Left ventricle myocardium inferior (tissue), 1 donor: ENCODE measurements at regions not wholly inside any gene's neighbourhood (a gene's known extent, or its start where the extent isn't known, plus 50 kb on each side); places are given as distances from the start of the nearest gene placed in this dataset.
"Not testable (repeated sequence)": the region's sequence is repeated elsewhere in the genome, so short reads cannot be mapped to it uniquely, and the experiment has no call there.

ENCODE experiments used
- DNase-seq: peaks from one replicate; pipeline ENCODE4 v3.0.0-alpha.2; 2020
- H3K27ac ChIP-seq: fragments of 200-600 bp; replicated peaks from 2 replicates; pipeline ENCODE4 v1.8.0; 2021
- H3K27me3 ChIP-seq: fragments of 200-600 bp; 2 replicates; pipeline ENCODE4 v1.8.0; 2021; ENCODE audit warnings: low read depth
- H3K36me3 ChIP-seq: fragments of 200-600 bp; 2 replicates; pipeline ENCODE4 v1.8.0; 2021
- H3K4me1 ChIP-seq: fragments of 200-600 bp; 2 replicates; pipeline ENCODE4 v1.8.0; 2021
- H3K4me3 ChIP-seq: fragments of 200-600 bp; 2 replicates; pipeline ENCODE4 v1.8.0; 2021; ENCODE audit warnings: mild to moderate bottlenecking, moderate library complexity
- H3K9me3 ChIP-seq: fragments of 200-600 bp; replicated peaks from 2 replicates; pipeline ENCODE4 v1.8.0; 2021
- intact Hi-C: fragments of 100-400 bp; cut with micrococcal nuclease; formaldehyde crosslinking; loops from one replicate; pipeline ENCODE4 v1.11.0; 2022
- TF ChIP-seq, protein P1 (sequence below): fragments of 200-600 bp; IDR thresholded peaks from 2 replicates; pipeline ENCODE4 v1.8.0; 2021; ENCODE audit warnings: antibody characterized with exemption, mild to moderate bottlenecking, borderline replicate concordance
- donor health status: DM: no; HTN: yes; CAD: no; lungs with severe emphysema.

GRCh38 chr3:83230841-83231240 lies 1469.4 kb upstream of the GBE1 start:
- no peak for DNase-seq
- H3K36me3 ChIP-seq = no peaks in the 10 kb centered on the region

GRCh38 chr3:83230376-83230775 lies 1468.9 kb upstream of the GBE1 start:
- Histone ChIP-seq H3K27me3 (no peaks in the 10 kb centered on the region), H3K4me3 (no peak overlapping the region), H3K4me1 (no peaks in the 10 kb centered on the region), H3K36me3 (no peaks in the 10 kb centered on the region), H3K27ac (no peak overlapping the region), H3K9me3 (no peaks in the 10 kb centered on the region)
- no peak for DNase-seq
- TF ChIP-seq, protein P1, sequence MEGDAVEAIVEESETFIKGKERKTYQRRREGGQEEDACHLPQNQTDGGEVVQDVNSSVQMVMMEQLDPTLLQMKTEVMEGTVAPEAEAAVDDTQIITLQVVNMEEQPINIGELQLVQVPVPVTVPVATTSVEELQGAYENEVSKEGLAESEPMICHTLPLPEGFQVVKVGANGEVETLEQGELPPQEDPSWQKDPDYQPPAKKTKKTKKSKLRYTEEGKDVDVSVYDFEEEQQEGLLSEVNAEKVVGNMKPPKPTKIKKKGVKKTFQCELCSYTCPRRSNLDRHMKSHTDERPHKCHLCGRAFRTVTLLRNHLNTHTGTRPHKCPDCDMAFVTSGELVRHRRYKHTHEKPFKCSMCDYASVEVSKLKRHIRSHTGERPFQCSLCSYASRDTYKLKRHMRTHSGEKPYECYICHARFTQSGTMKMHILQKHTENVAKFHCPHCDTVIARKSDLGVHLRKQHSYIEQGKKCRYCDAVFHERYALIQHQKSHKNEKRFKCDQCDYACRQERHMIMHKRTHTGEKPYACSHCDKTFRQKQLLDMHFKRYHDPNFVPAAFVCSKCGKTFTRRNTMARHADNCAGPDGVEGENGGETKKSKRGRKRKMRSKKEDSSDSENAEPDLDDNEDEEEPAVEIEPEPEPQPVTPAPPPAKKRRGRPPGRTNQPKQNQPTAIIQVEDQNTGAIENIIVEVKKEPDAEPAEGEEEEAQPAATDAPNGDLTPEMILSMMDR = no peak
- intact Hi-C loops = no loop called here

More at GRCh38 chr3:83230841-83231240, 1469.4 kb upstream of the GBE1 start:
- Histone ChIP-seq H3K4me1 (no peaks in the 10 kb centered on the region), H3K27ac (no peak overlapping the region), H3K4me3 (no peak overlapping the region), H3K9me3 (no peaks in the 10 kb centered on the region), H3K27me3 (no peaks in the 10 kb centered on the region)
- TF ChIP-seq, protein P1 = no peak
- intact Hi-C loops = no loop called here

DNA sequence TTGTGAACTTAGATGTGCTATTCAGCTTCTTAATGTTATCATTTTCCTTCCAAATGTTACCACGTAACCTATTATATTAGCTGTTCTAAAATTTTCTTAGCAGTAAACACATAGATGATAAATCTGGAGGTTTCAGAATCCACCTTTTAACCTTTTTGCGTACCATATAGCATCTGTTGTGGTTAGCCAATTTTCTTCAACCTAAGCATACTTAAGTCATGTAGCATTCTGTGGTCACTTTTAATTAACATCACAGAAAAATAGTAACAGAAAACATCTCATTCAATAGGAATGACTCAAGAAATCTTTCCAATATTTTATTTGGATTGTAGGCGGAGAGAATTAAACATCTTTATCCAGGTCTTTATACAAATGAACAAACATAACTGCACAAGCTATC lies 1465.3 kb upstream of the GBE1 start:
- intact Hi-C loops = no loop called here
- Histone ChIP-seq H3K27ac (no peak overlapping the region), H3K27me3 (no peaks in the 10 kb centered on the region), H3K4me1 (no peaks in the 10 kb centered on the region), H3K9me3 (no peaks in the 10 kb centered on the region), H3K36me3 (no peaks in the 10 kb centered on the region), H3K4me3 (no peak overlapping the region)
- no peak for DNase-seq
- TF ChIP-seq, protein P1 = no peak

- no peak overlapping the region for H3K4me3 ChIP-seq
- intact Hi-C loops = no loop called here
- TF ChIP-seq, protein P1 = no peak
- no peaks in the 10 kb centered on the region for H3K4me1 ChIP-seq
- no peaks in the 10 kb centered on the region for H3K9me3 ChIP-seq
- no peaks in the 10 kb centered on the region for H3K27me3 ChIP-seq
- no peak for DNase-seq
- no peak overlapping the region for H3K27ac ChIP-seq
- H3K36me3 ChIP-seq = no peaks in the 10 kb centered on the region
Observed at GRCh38 chr3:83224101-83224868, 1462.8 kb upstream of the GBE1 start.

DNA sequence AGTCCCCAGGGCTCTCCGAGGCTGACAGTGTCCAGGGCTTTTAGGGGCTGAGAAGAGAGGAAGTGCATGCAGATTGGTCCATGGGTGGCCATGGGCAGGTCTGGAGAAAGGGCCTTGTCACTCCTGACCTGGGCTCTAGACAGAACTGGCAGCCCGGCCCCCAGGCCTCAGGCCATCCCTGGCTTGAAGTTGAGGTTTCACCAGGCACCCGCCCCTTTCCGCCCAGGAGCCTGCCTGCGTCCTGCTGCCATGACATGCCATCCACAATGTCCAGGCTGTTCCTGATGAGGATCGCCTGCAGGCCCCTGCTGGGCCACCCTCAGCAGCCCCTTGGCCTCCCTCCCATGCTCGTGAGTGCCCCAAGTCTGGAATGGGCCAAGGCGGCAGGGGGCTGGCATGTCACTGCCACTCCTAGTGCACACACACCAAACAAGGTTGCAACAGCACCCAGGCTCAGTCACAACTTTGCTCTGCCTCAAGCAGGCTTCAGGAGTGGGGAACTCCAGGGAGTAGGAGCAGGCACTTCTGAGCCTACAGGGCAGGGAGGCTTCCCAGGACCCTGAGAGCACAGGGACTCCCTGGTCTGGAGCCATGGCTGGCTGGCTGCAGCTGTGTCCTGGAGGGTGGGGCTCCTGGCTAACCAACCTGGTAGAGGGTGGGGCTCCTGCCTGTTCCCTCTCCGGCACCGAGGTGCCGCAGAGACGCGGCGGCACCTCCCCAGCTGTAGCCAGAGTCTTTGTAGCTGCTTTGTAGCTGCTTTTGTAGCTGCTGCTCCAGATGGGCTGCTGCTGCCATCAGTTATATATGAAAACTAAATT lies 1457.1 kb upstream of the GBE1 start:
- Histone ChIP-seq H3K27me3 (no peaks in the 10 kb centered on the region), H3K4me3 (no peak overlapping the region), H3K9me3 (peaks cover 10% of the 10 kb centered on the region), H3K27ac (no peak overlapping the region), H3K4me1 (no peaks in the 10 kb centered on the region), H3K36me3 (no peaks in the 10 kb centered on the region)
- intact Hi-C loops = no loop called here
- TF ChIP-seq, protein P1 = no peak
- DNase-seq = no peak

DNA sequence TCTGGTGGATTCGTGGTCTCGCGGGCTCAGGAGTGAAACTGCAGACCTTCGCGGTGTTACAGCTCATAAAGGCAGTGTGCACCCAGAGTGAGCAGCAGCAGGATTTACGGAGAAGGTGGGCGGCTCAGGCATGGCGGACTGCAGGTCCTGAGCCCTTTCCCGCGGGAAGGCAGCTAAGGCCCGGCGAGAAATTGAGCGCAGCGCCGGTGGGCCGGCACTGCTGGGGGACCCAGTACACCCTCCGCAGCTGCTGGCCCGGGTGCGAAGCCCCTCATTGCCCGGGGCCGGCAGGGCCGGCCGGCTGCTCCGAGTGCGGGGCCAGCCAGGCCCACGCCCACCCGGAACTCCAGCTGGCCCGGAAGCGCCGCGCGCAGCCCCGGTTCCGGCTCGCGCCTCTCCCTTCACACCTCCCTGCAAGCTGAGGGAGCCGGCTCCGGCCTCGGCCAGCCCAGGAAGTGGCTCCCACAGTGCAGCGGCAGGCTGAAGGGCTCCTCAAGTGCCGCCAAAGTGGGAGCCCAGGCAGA lies 1456.2 kb upstream of the GBE1 start:
- H3K27ac ChIP-seq, H3K36me3 ChIP-seq, intact Hi-C loops, H3K27me3 ChIP-seq, H3K9me3 ChIP-seq, H3K4me1 ChIP-seq, H3K4me3 ChIP-seq, DNase-seq: not testable (repeated sequence)
